ENCODE measurements at regions not wholly inside any gene's neighbourhood (a gene's known extent, or its start where the extent isn't known, plus 50 kb on each side); places are given as distances from the start of the nearest gene placed in this dataset.
"Not testable (repeated sequence)": the region's sequence is repeated elsewhere in the genome, so short reads cannot be mapped to it uniquely, and the experiment has no call there.

DNA sequence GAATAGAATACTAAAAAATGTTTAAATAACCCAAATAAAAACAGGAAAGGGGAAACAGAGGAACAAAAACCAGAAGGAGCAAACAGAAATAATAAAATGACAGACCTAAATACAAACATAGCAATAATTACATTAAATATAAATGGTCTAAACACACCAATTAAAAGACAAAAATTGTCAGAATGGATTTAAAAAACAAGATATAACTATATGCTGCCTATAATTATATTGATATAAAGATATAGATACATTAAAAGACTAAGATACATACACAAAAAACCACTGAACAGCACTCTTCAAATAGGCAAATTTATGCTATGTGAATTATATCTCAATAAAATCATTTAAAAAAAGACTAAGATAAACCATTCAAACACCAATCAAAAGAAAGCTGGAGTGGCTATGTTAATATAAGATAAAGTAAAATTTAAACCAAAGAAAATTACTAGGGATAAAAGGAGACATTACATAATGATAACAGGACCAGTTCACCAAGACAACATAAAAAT lies 168.9 kb downstream of the SMAD6 start:
- DNase-seq (ENCODE audit: extremely low read depth, insufficient read length): no peak
- no peaks in the 10 kb centered on the region for H3K36me3 ChIP-seq (ENCODE audit: control insufficient read depth, insufficient read depth, low read length)
- no peak for TF ChIP-seq CTCF (IDR thresholded peaks at IDR 0.05; ENCODE audit: insufficient read depth, low read length, poor library complexity, severe bottlenecking)
- H3K27me3 ChIP-seq (replicated peaks; ENCODE audit: control insufficient read depth, insufficient read depth, low read length): no peaks in the 10 kb centered on the region
- no peak overlapping the region for H3K4me3 ChIP-seq (replicated peaks; ENCODE audit: low read depth, low read length)

DNA sequence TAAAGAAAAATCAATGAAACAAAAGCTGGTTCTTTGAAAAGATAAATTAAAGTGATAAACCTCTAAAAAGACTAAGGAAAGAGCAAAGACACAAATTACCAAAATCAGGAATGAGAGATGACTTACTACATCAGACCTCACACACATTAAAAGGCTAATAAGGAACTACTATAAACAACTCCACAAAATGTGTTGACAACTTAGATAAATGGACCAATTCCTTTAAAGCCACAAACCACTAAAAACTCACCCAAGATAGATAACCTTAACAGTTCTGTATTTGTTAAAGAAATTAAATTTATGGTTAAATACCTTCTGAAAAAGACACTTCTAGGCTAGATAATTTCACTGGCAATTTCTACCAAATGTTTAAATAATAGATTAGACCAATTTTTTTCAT lies 170.4 kb downstream of the SMAD6 start:
- Histone ChIP-seq H3K36me3 (ENCODE audit: control insufficient read depth, insufficient read depth, low read length) (no peaks in the 10 kb centered on the region), H3K27me3 (replicated peaks; ENCODE audit: control insufficient read depth, insufficient read depth, low read length) (no peaks in the 10 kb centered on the region), H3K4me3 (replicated peaks; ENCODE audit: low read depth, low read length) (no peak overlapping the region)
- no peak for TF ChIP-seq CTCF (IDR thresholded peaks at IDR 0.05; ENCODE audit: insufficient read depth, low read length, poor library complexity, severe bottlenecking)
- DNase-seq (ENCODE audit: extremely low read depth, insufficient read length): no peak

GRCh38 chr15:66873331-66873730 lies 171.3 kb downstream of the SMAD6 start:
- not testable (repeated sequence) for H3K4me3 ChIP-seq (replicated peaks; ENCODE audit: low read depth, low read length); H3K27me3 ChIP-seq (replicated peaks; ENCODE audit: control insufficient read depth, insufficient read depth, low read length); DNase-seq (ENCODE audit: extremely low read depth, insufficient read length); H3K36me3 ChIP-seq (ENCODE audit: control insufficient read depth, insufficient read depth, low read length)

DNA sequence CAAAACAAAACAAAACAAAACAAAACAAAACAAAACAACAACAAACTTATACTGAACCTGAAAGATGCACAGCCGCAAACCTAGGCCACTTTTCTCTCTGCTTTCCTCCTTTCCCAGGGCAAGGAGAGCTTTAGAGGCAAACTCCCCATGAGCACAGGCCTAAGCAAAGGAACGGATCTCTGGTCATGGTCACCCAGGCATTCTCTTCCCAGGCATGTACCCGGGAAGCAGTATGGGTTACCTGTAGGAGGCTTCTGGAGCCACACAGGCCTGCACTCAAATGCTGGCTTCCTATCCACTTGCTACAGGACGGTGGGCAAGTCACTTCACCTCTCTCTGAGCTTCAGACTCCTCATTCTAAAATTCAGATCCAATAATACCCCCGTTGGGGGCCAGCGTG lies 171.8 kb downstream of the SMAD6 start:
- no peaks in the 10 kb centered on the region for H3K27me3 ChIP-seq (replicated peaks; ENCODE audit: control insufficient read depth, insufficient read depth, low read length)
- DNase-seq (ENCODE audit: extremely low read depth, insufficient read length): no peak
- TF ChIP-seq CTCF (IDR thresholded peaks at IDR 0.05; ENCODE audit: insufficient read depth, low read length, poor library complexity, severe bottlenecking): no peak
- H3K4me3 ChIP-seq (replicated peaks; ENCODE audit: low read depth, low read length): no peak overlapping the region
- no peaks in the 10 kb centered on the region for H3K36me3 ChIP-seq (ENCODE audit: control insufficient read depth, insufficient read depth, low read length)

DNA sequence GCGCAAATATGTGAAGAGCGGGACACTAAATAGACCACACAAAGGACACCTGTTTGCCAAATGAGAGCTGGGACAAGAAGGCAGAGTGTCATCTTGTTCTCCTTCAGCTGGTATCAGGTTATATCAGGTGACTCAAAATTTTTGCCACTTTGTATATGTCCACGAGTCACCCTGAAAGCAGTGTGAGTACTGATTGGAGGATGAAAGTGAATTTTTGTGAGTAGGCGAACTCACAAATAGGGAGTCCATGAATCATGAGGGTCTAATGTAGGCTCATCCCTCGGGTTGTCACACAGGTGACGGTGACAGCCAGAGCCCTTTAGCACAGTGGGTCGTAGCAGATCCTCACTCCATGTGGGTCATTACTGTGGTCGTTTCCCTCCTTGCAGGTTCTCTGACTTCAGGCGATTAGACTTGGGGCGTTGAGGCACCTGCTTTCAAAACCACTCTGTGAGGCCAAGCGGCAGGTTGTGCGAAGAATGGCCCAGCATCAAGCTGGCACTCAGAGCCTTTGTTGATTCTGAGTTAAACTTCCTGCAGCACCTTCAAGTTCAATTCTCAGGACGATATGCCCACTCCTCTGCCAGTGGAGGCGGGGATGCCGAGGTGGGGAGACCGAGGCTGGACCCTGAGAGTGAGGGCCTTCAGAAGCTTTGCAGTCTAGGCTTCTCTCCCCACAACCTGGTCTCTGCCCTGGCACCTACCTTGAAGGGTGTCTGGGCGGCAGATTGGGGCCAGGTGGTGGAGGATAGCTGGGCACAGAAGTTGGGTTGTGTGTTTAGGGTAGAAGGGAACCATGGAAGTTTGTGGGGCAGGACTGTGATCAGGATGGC lies 173.8 kb downstream of the SMAD6 start:
- DNase-seq (ENCODE audit: extremely low read depth, insufficient read length): no peak
- Histone ChIP-seq H3K36me3 (ENCODE audit: control insufficient read depth, insufficient read depth, low read length) (no peaks in the 10 kb centered on the region), H3K4me3 (replicated peaks; ENCODE audit: low read depth, low read length) (no peak overlapping the region), H3K27me3 (replicated peaks; ENCODE audit: control insufficient read depth, insufficient read depth, low read length) (no peaks in the 10 kb centered on the region)
- TF ChIP-seq CTCF (IDR thresholded peaks at IDR 0.05; ENCODE audit: insufficient read depth, low read length, poor library complexity, severe bottlenecking): no peak

DNA sequence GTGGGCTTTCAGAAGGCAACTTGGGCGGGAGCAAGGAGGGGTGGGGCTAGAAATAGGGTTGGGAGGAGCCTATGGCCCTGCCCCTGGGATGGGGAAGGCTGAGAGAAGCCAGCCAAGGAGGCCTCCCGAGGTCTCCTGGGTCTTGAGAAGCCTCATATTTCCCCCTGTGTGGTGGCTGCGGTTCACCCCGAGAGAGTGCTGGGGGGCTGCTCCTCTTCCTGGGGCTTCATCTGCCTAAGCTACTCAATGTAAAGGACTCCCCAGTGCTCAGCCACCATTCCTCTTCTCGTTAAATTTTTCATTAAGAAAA lies 174.3 kb downstream of the SMAD6 start:
- TF ChIP-seq CTCF (IDR thresholded peaks at IDR 0.05; ENCODE audit: insufficient read depth, low read length, poor library complexity, severe bottlenecking): no peak
- no peak for DNase-seq (ENCODE audit: extremely low read depth, insufficient read length)
- no peaks in the 10 kb centered on the region for H3K36me3 ChIP-seq (ENCODE audit: control insufficient read depth, insufficient read depth, low read length)
- H3K4me3 ChIP-seq (replicated peaks; ENCODE audit: low read depth, low read length): no peak overlapping the region
- H3K27me3 ChIP-seq (replicated peaks; ENCODE audit: control insufficient read depth, insufficient read depth, low read length): no peaks in the 10 kb centered on the region
